HG03378 (cell line): ENCODE measurements at regions not wholly inside any gene's neighbourhood (a gene's known extent, or its start where the extent isn't known, plus 50 kb on each side); places are given as distances from the start of the nearest gene placed in this dataset.
A peak's percentile ranks its signal among the peaks of the same experiment; 100 is the strongest.
"Not testable (repeated sequence)": the region's sequence is repeated elsewhere in the genome, so short reads cannot be mapped to it uniquely, and the experiment has no call there.

Experiments used
- ATAC-seq: cut with Tn5 transposase; IDR thresholded peaks from one replicate; pipeline ENCODE4 v1.9.1; 2021; ENCODE audit warnings: mild to moderate bottlenecking, moderate library complexity; ENCODE audit not compliant: unreplicated experiment

- peak; percentile 89 for ATAC-seq
These were observed 181.4 kb upstream of the TUBA3C start for GRCh38 chr13:19362946-19363510.

GRCh38 chr13:19359697-19360096 is 178.1 kb upstream of the TUBA3C start:
- ATAC-seq, result not testable (repeated sequence)

- ATAC-seq, result no peak
These were observed 164.3 kb upstream of the TUBA3C start for GRCh38 chr13:19345916-19346422.

- peak; percentile 30 for ATAC-seq
These were observed 163.5 kb upstream of the TUBA3C start for GRCh38 chr13:19345158-19345557.

- peak; percentile 83 for ATAC-seq
These were observed 163.0 kb upstream of the TUBA3C start for GRCh38 chr13:19344585-19345120.

- no peak for ATAC-seq
These were observed 150.8 kb upstream of the TUBA3C start for GRCh38 chr13:19332378-19332777.

GRCh38 chr13:19329365-19329764 is 147.7 kb upstream of the TUBA3C start:
- no peak for ATAC-seq

GRCh38 chr13:19324325-19324724 is 142.7 kb upstream of the TUBA3C start:
- no peak for ATAC-seq

GRCh38 chr13:19321222-19321621 is 139.6 kb upstream of the TUBA3C start:
- ATAC-seq, result no peak

GRCh38 chr13:19305434-19305833 is 123.8 kb upstream of the TUBA3C start:
- ATAC-seq, result no peak

GRCh38 chr13:19289180-19289579 is 107.6 kb upstream of the TUBA3C start:
- ATAC-seq, result no peak

- ATAC-seq, result no peak
These were observed 102.2 kb upstream of the TUBA3C start for GRCh38 chr13:19283836-19284235.

- ATAC-seq, result no peak
These were observed 86.7 kb upstream of the TUBA3C start for GRCh38 chr13:19268331-19268730.

- no peak for ATAC-seq
These were observed 86.1 kb upstream of the TUBA3C start for GRCh38 chr13:19267746-19268145.

- no peak for ATAC-seq
These were observed 85.4 kb upstream of the TUBA3C start for GRCh38 chr13:19266979-19267378.

- no peak for ATAC-seq
These were observed 83.1 kb upstream of the TUBA3C start for GRCh38 chr13:19264711-19265110.

GRCh38 chr13:19252381-19252780 is 70.8 kb upstream of the TUBA3C start:
- no peak for ATAC-seq

GRCh38 chr13:19239114-19239860 is 57.7 kb upstream of the TUBA3C start:
- ATAC-seq, result no peak
